Lung (tissue), 11 donors: ENCODE measurements at regions not wholly inside any gene's neighbourhood (a gene's known extent, or its start where the extent isn't known, plus 50 kb on each side); places are given as distances from the start of the nearest gene placed in this dataset.

ENCODE experiments used
- ATAC-seq: fragments of 200-7000 bp; cut with Tn5 transposase; one replicate; pipeline ENCODE4 v1.9.1; 2020; ENCODE audit warnings: moderate number of reproducible peaks; ENCODE audit not compliant: insufficient read depth, low FRiP score
- DNase-seq, 3 donors: peaks; one replicate each; pipeline ENCODE4 v3.0.0-alpha.2; 2013 to 2017
- H3K27ac ChIP-seq, 2 donors: one replicate each; pipeline ENCODE4 v1.5.1; 2013; ENCODE audit warnings: mild to moderate bottlenecking in 2 of 2, moderate library complexity in 2 of 2, control low read depth in 1 of 2, inconsistent platforms in 1 of 2, low read depth in 1 of 2, low read length in 1 of 2
- H3K27me3 ChIP-seq, 3 donors: one replicate each; pipeline ENCODE4 v1.5.1; 2013; ENCODE audit warnings: low read length in 2 of 3; ENCODE audit not compliant: control insufficient read depth in 3 of 3, insufficient read depth in 3 of 3
- H3K36me3 ChIP-seq, 4 donors: one replicate each; pipeline ENCODE4 v1.5.1; 2013; ENCODE audit warnings: low read length in 4 of 4, mild to moderate bottlenecking in 1 of 4, moderate library complexity in 1 of 4; ENCODE audit not compliant: control insufficient read depth in 4 of 4, insufficient read depth in 4 of 4
- H3K4me1 ChIP-seq, 5 donors: one replicate each; pipeline ENCODE4 v1.5.1; 2013; ENCODE audit warnings: low read length in 5 of 5, mild to moderate bottlenecking in 2 of 5, moderate library complexity in 1 of 5; ENCODE audit not compliant: control insufficient read depth in 5 of 5, insufficient read depth in 5 of 5
- H3K4me3 ChIP-seq: one replicate; pipeline ENCODE4 v1.5.1; 2013; ENCODE audit warnings: mild to moderate bottlenecking, control low read depth, moderate library complexity
- H3K9ac ChIP-seq, 2 donors: one replicate each; pipeline ENCODE4 v1.5.1; 2013; ENCODE audit warnings: low read length in 2 of 2, control low read depth in 1 of 2; ENCODE audit not compliant: insufficient read depth in 1 of 2
- H3K9me3 ChIP-seq, 4 donors: one replicate each; pipeline ENCODE4 v1.5.1; 2013; ENCODE audit warnings: low read length in 3 of 4, mild to moderate bottlenecking in 1 of 4, moderate library complexity in 1 of 4; ENCODE audit not compliant: control insufficient read depth in 4 of 4, insufficient read depth in 3 of 4
- CTCF ChIP-seq: IDR thresholded peaks from 2 replicates; pipeline ENCODE4 v1.5.1; 2012; ENCODE audit warnings: mild to moderate bottlenecking; ENCODE audit errors: control extremely low read depth, extremely low read depth
- WGBS, 2 donors: extraction: QIAGEN DNeasy Blood & Tissue Kit; methylation state at CpG; one replicate each; pipeline ENCODE4 v1.1.7; 2013; 5-methylcytosine and 5-hydroxymethylcytosine counted together
- donor health status: control.
- donor health status: control.
- donor health status: Bipolar disorder and iron deficiency.
- donor health status: healthy.
- donor health status: DM: yes; HTN: yes; CAD: no.

DNA sequence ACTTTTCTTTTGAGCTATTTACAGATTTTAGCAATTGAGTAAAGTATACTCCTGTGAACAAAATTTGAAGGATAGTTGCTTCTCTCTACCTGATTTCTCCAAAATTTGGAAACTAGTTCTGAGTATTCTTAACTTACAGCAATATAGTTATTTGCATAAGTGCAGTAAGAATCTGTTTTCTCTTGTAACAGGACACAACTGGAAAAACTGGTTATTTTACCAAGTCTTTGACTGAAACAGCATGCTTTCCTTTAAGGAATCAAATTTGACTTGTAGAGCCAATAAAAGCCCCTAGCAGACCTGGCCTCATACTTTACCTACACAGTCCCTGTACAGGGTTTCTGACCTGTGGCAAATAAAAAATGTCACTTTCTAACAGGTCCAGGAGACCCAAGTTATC lies 301.9 kb upstream of the POU5F2 start:
- no peak for DNase-seq
- no peak for TF ChIP-seq CTCF
- Histone ChIP-seq H3K4me1 (no peaks in the 10 kb centered on the region), H3K27ac (no peak overlapping the region), H3K36me3 (peaks cover 0 to 4% (median under 1%) of the 10 kb centered on the region in 4 donors), H3K4me3 (no peak overlapping the region), H3K27me3 (no peaks in the 10 kb centered on the region), H3K9me3 (no peaks in the 10 kb centered on the region), H3K9ac (no peak overlapping the region)
- ATAC-seq, result no peak

GRCh38 chr5:94040591-94041148 lies 299.3 kb upstream of the POU5F2 start:
- Histone ChIP-seq H3K27me3 (no peaks in the 10 kb centered on the region), H3K36me3 (peaks cover 0 to 4% (median 0%) of the 10 kb centered on the region in 4 donors), H3K9me3 (no peaks in the 10 kb centered on the region), H3K27ac (no peak overlapping the region), H3K4me3 (no peak overlapping the region), H3K4me1 (no peaks in the 10 kb centered on the region), H3K9ac (no peak overlapping the region)
- ATAC-seq, result no peak
- WGBS, 2 donors, result 91 to 93% methylated on average over 7 of the region's 7 CpGs
- TF ChIP-seq CTCF, result no peak
- DNase-seq, result no peak

DNA sequence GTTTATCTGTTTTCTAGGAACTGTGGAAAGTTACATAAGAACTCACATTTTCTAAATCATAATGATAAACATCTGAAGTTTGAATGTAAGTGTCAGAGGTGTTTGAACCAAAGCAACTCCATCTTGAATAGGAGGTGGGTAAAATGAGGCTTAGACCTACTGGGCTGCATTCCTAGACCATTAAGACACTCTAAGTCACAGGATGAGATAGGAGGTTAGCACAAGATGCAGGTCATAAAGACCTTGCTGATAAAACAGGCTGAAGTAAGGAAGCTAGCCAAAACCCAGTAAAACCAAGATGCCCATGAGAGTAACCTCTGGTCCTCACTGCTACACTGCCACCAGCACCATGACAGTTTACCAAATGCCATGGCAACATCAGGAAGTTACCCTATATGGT lies 297.7 kb upstream of the POU5F2 start:
- Histone ChIP-seq H3K36me3 (peaks cover 0 to 2% (median under 1%) of the 10 kb centered on the region in 4 donors), H3K9ac (no peak overlapping the region), H3K9me3 (no peaks in the 10 kb centered on the region), H3K4me1 (no peaks in the 10 kb centered on the region), H3K27ac (no peak overlapping the region), H3K4me3 (no peak overlapping the region), H3K27me3 (no peaks in the 10 kb centered on the region)
- ATAC-seq (no peak), DNase-seq (no peak)
- no peak for TF ChIP-seq CTCF

DNA sequence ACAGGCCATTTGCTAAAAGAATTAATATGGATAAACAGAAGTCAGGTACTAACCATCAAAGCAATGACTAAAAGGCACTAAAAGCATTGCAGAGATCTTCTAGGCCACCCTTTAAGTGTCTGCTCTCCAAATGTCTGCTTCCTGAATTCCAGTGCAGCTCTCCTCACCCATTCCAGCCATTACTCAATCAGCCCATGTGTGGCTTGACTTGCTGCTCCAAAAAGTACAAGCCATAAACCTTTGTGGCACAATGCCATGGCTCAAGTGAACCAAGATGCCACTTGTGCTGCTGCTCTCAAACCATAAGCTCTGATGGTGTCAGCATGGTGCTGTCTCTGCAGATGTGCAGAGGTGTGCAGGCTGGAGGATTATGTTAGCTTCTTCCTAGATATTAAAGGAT lies 290.2 kb upstream of the POU5F2 start:
- H3K4me1 ChIP-seq, result no peaks in the 10 kb centered on the region
- DNase-seq (no peak), ATAC-seq (peak; percentile 34)
- H3K27me3 ChIP-seq, result no peaks in the 10 kb centered on the region
- H3K4me3 ChIP-seq, result no peak overlapping the region
- H3K9ac ChIP-seq, result no peak overlapping the region
- H3K9me3 ChIP-seq, result no peaks in the 10 kb centered on the region
- peaks cover 0 to 5% (median 4%) of the 10 kb centered on the region in 4 donors for H3K36me3 ChIP-seq
- no peak overlapping the region for H3K27ac ChIP-seq
- TF ChIP-seq CTCF, result no peak
